ENCODE measurements at regions not wholly inside any gene's neighbourhood (a gene's known extent, or its start where the extent isn't known, plus 50 kb on each side); places are given as distances from the start of the nearest gene placed in this dataset.

- H3K36me3 ChIP-seq (ENCODE audit: control insufficient read depth in 2 of 3, insufficient read depth in 3 of 3, low read length in 3 of 3), result no peaks in the 10 kb centered on the region
- H3K9ac ChIP-seq (ENCODE audit: low read length in 3 of 3), result no peak overlapping the region
- no peaks in the 10 kb centered on the region for H3K27me3 ChIP-seq (ENCODE audit: control insufficient read depth, insufficient read depth, low read length)
- no peaks in the 10 kb centered on the region for H3K4me1 ChIP-seq (ENCODE audit: control insufficient read depth in 2 of 3, insufficient read depth in 2 of 3, low read depth in 1 of 3, low read length in 3 of 3)
- intact Hi-C loops (cut with DNase I), result no loop called here
- H3K27ac ChIP-seq (ENCODE audit: low read depth in 2 of 2, low read length in 2 of 2), result no peak overlapping the region
- H3K4me3 ChIP-seq (ENCODE audit: low read length in 3 of 3), result no peak overlapping the region
- H3K9me3 ChIP-seq (ENCODE audit: control insufficient read depth in 2 of 3, insufficient read depth in 1 of 3, low read length in 3 of 3), result no peaks in the 10 kb centered on the region
- DNase-seq (no peak), FAIRE-seq (no peak)
- no peak for TF ChIP-seq CTCF (IDR thresholded peaks at IDR 0.05; ENCODE audit: borderline replicate concordance, extremely low read depth, insufficient read depth)
Measured at GRCh38 chr9:86604741-86605140, 250.5 kb upstream of the TUT7 start.

GRCh38 chr9:86602715-86603114, 248.5 kb upstream of the TUT7 start:
- FAIRE-seq (no peak), DNase-seq (peak in 1 of 5 donors; percentile 22)
- intact Hi-C loops (cut with DNase I), result no loop called here
- no peaks in the 10 kb centered on the region for H3K4me1 ChIP-seq (ENCODE audit: control insufficient read depth in 2 of 3, insufficient read depth in 2 of 3, low read depth in 1 of 3, low read length in 3 of 3)
- no peaks in the 10 kb centered on the region for H3K9me3 ChIP-seq (ENCODE audit: control insufficient read depth in 2 of 3, insufficient read depth in 1 of 3, low read length in 3 of 3)
- no peaks in the 10 kb centered on the region for H3K27me3 ChIP-seq (ENCODE audit: control insufficient read depth, insufficient read depth, low read length)
- H3K9ac ChIP-seq (ENCODE audit: low read length in 3 of 3), result no peak overlapping the region
- TF ChIP-seq CTCF (IDR thresholded peaks at IDR 0.05; ENCODE audit: borderline replicate concordance, extremely low read depth, insufficient read depth), result no peak
- H3K27ac ChIP-seq (ENCODE audit: low read depth in 2 of 2, low read length in 2 of 2), result no peak overlapping the region
- no peaks in the 10 kb centered on the region for H3K36me3 ChIP-seq (ENCODE audit: control insufficient read depth in 2 of 3, insufficient read depth in 3 of 3, low read length in 3 of 3)
- H3K4me3 ChIP-seq (ENCODE audit: low read length in 3 of 3), result no peak overlapping the region

- intact Hi-C loops (cut with DNase I), result no loop called here
- no peaks in the 10 kb centered on the region for H3K36me3 ChIP-seq (ENCODE audit: control insufficient read depth in 2 of 3, insufficient read depth in 3 of 3, low read length in 3 of 3)
- no peak overlapping the region for H3K27ac ChIP-seq (ENCODE audit: low read depth in 2 of 2, low read length in 2 of 2)
- no peaks in the 10 kb centered on the region for H3K9me3 ChIP-seq (ENCODE audit: control insufficient read depth in 2 of 3, insufficient read depth in 1 of 3, low read length in 3 of 3)
- DNase-seq (peak in 3 of 5 donors; percentile 12 to 49 (median 45)), FAIRE-seq (no peak)
- H3K4me1 ChIP-seq (ENCODE audit: control insufficient read depth in 2 of 3, insufficient read depth in 2 of 3, low read depth in 1 of 3, low read length in 3 of 3), result no peaks in the 10 kb centered on the region
- no peak overlapping the region for H3K4me3 ChIP-seq (ENCODE audit: low read length in 3 of 3)
- no peak for TF ChIP-seq CTCF (IDR thresholded peaks at IDR 0.05; ENCODE audit: borderline replicate concordance, extremely low read depth, insufficient read depth)
- H3K27me3 ChIP-seq (ENCODE audit: control insufficient read depth, insufficient read depth, low read length), result no peaks in the 10 kb centered on the region
- no peak overlapping the region for H3K9ac ChIP-seq (ENCODE audit: low read length in 3 of 3)
Measured at GRCh38 chr9:86601697-86602096, 247.5 kb upstream of the TUT7 start.

- Histone ChIP-seq H3K4me3 (ENCODE audit: low read length in 3 of 3) (no peak overlapping the region), H3K9ac (ENCODE audit: low read length in 3 of 3) (no peak overlapping the region), H3K9me3 (ENCODE audit: control insufficient read depth in 2 of 3, insufficient read depth in 1 of 3, low read length in 3 of 3) (no peaks in the 10 kb centered on the region), H3K36me3 (ENCODE audit: control insufficient read depth in 2 of 3, insufficient read depth in 3 of 3, low read length in 3 of 3) (no peaks in the 10 kb centered on the region), H3K4me1 (ENCODE audit: control insufficient read depth in 2 of 3, insufficient read depth in 2 of 3, low read depth in 1 of 3, low read length in 3 of 3) (no peaks in the 10 kb centered on the region), H3K27ac (ENCODE audit: low read depth in 2 of 2, low read length in 2 of 2) (no peak overlapping the region), H3K27me3 (ENCODE audit: control insufficient read depth, insufficient read depth, low read length) (no peaks in the 10 kb centered on the region)
- no peak for DNase-seq
- no peak for TF ChIP-seq CTCF (IDR thresholded peaks at IDR 0.05; ENCODE audit: borderline replicate concordance, extremely low read depth, insufficient read depth)
- intact Hi-C loops (cut with DNase I), result no loop called here
- no peak for FAIRE-seq
Measured at GRCh38 chr9:86600977-86601376, 246.8 kb upstream of the TUT7 start.
